Mucosa of descending colon (tissue), 3 donors: ENCODE measurements at regions not wholly inside any gene's neighbourhood (a gene's known extent, or its start where the extent isn't known, plus 50 kb on each side); places are given as distances from the start of the nearest gene placed in this dataset.

Experiments
- ATAC-seq: fragments of 200-7000 bp; cut with Tn5 transposase; one replicate; pipeline ENCODE4 v1.9.1; 2020; ENCODE audit warnings: mild to moderate bottlenecking, moderate library complexity
- DNase-seq, 3 donors: peaks; one replicate each; pipeline ENCODE4 v3.0.0-alpha.2; 2020
- H3K36me3 ChIP-seq: fragments of 200-600 bp; one replicate; pipeline ENCODE4 v1.8.0; 2021; ENCODE audit warnings: low read depth, mild to moderate bottlenecking
- H3K4me1 ChIP-seq: fragments of 200-600 bp; one replicate; pipeline ENCODE4 v1.8.0; 2021; ENCODE audit warnings: low read depth, mild to moderate bottlenecking
- H3K4me3 ChIP-seq: fragments of 200-600 bp; one replicate; pipeline ENCODE4 v1.8.0; 2021; ENCODE audit warnings: mild to moderate bottlenecking
- H3K9me3 ChIP-seq: fragments of 200-600 bp; one replicate; pipeline ENCODE4 v1.8.0; 2021; ENCODE audit warnings: mild to moderate bottlenecking
- CTCF ChIP-seq: fragments of 200-600 bp; IDR thresholded peaks from one replicate; pipeline ENCODE4 v1.8.0; 2022; ENCODE audit warnings: antibody characterized with exemption, mild to moderate bottlenecking
- intact Hi-C, 2 donors: fragments of 100-400 bp; cut with DNase I in 1 of 2; cut with micrococcal nuclease in 1 of 2; formaldehyde crosslinking; loops; one replicate each; pipeline versions ENCODE4 v1.11.0 to v1.11.1; 2022; cut with DNase I, micrococcal nuclease
- donor health status: DM: no; HTN: no; CAD: no; lungs with moderate emphysema.
- donor health status: DM: no; HTN: no; CAD: no.
- donor health status: DM: no; HTN: yes; CAD: no.

GRCh38 chr1:83742446-83742845 lies 256.5 kb downstream of the TTLL7 start:
- no peaks in the 10 kb centered on the region for H3K36me3 ChIP-seq
- no peaks in the 10 kb centered on the region for H3K9me3 ChIP-seq
- no peak for TF ChIP-seq CTCF
- intact Hi-C loops, result no loop called here
- H3K4me3 ChIP-seq, result no peak overlapping the region
- DNase-seq, result no peak
- no peak for ATAC-seq
- H3K4me1 ChIP-seq, result no peaks in the 10 kb centered on the region

- no peaks in the 10 kb centered on the region for H3K4me1 ChIP-seq
- intact Hi-C loops, result no loop called here
- no peak overlapping the region for H3K4me3 ChIP-seq
- no peaks in the 10 kb centered on the region for H3K36me3 ChIP-seq
- DNase-seq, result no peak
- ATAC-seq, result no peak
- H3K9me3 ChIP-seq, result no peaks in the 10 kb centered on the region
- no peak for TF ChIP-seq CTCF
These were observed 257.2 kb downstream of the TTLL7 start for GRCh38 chr1:83741770-83742169.

DNA sequence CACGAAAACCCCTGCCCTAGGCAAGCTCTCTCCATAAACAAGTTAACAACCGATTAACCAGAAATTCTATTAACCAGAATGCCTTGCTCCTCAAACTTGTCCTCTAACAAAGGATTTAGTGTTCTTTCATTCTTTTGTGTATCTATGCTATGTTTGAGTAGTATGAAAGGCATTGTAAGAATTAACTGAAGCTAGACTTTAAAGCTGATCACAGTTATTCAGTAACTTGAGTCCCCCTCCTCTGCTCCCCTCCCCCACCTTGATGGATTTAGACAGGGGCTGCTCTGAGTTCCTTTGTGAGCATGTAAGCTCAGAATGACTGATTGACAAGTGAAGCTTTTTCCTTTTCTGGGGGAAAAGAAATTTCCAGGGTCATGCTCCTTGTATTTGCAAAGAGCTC lies 257.6 kb downstream of the TTLL7 start:
- Histone ChIP-seq H3K9me3 (no peaks in the 10 kb centered on the region), H3K36me3 (no peaks in the 10 kb centered on the region), H3K4me1 (no peaks in the 10 kb centered on the region), H3K4me3 (no peak overlapping the region)
- no peak for TF ChIP-seq CTCF
- ATAC-seq (no peak), DNase-seq (no peak)
- intact Hi-C loops, result no loop called here

GRCh38 chr1:83735526-83735925 lies 263.4 kb downstream of the TTLL7 start:
- DNase-seq (no peak), ATAC-seq (no peak)
- Histone ChIP-seq H3K36me3 (no peaks in the 10 kb centered on the region), H3K4me1 (no peaks in the 10 kb centered on the region), H3K4me3 (no peak overlapping the region), H3K9me3 (no peaks in the 10 kb centered on the region)
- TF ChIP-seq CTCF, result no peak
- intact Hi-C loops, result no loop called here

GRCh38 chr1:83734420-83734819 lies 264.5 kb downstream of the TTLL7 start:
- intact Hi-C loops, result no loop called here
- ATAC-seq, result no peak
- Histone ChIP-seq H3K4me1 (no peaks in the 10 kb centered on the region), H3K4me3 (no peak overlapping the region), H3K36me3 (no peaks in the 10 kb centered on the region), H3K9me3 (no peaks in the 10 kb centered on the region)
- no peak for TF ChIP-seq CTCF
- DNase-seq, result no peak

GRCh38 chr1:83725735-83726360 lies 273.1 kb downstream of the TTLL7 start:
- no peaks in the 10 kb centered on the region for H3K36me3 ChIP-seq
- ATAC-seq (no peak), DNase-seq (no peak)
- TF ChIP-seq CTCF, result no peak
- H3K4me3 ChIP-seq, result no peak overlapping the region
- H3K9me3 ChIP-seq, result no peaks in the 10 kb centered on the region
- H3K4me1 ChIP-seq, result no peaks in the 10 kb centered on the region
- intact Hi-C loops, result no loop called here
